ENCODE measurements at regions not wholly inside any gene's neighbourhood (a gene's known extent, or its start where the extent isn't known, plus 50 kb on each side); places are given as distances from the start of the nearest gene placed in this dataset.

DNA sequence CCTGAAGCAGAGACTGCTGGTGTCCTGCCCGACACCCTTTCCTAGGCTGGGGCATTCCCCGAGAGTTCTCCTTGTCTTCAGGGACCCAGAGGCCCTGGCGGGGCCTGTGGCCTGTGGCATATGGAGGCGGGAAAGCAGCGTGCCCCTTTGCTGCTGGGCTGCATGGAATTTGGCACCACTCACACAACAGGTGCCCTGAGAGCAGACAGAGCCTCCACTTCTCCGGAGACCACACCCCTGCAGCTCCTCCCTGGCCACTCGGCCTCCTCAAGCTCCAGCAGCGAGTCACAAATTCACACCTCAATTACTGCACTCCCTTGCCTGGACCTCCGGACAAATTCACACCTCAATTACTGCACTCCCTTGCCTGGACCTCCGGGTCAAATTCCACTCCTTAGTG is 1375.2 kb downstream of the TBC1D22A start:
- no peak for DNase-seq

GRCh38 chr22:48135592-48135991 is 1373.1 kb downstream of the TBC1D22A start:
- DNase-seq: no peak

DNA sequence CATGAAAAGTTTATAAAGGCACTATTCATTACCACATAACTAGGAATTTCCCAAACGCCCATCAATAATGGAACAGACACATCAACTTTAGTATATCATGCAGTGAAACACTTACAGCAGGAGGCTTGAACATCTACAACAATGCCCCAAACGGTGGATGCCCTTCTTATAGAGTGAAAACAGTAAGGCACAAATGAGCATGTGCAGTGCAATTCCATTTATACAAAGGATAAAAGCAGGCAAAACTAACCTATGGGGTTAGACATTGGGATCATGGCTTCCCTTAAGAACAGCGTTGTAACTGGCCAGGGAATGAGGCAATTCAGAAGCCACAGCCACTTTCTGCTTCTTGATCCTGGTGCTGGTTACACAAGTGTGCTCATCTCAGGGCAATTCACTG is 1363.0 kb downstream of the TBC1D22A start:
- no peak for DNase-seq

DNA sequence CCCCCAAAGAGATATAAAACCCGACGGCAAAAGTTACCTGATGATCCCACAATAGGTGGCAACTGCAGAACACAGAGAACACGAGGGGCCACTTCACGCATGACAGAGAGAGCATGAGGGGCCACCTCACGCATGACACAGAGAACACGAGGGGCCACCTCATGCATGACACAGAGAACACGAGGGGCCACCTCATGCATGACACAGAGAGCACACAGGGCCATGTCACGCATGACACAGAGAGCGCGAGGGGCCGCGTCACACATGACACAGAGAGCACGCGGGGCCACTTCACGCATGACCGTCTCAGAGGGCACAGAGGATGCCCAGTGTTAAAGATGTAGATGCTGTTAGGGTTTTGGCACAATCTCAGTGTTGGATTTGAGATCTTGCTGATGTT is 1359.5 kb downstream of the TBC1D22A start:
- DNase-seq: no peak

DNA sequence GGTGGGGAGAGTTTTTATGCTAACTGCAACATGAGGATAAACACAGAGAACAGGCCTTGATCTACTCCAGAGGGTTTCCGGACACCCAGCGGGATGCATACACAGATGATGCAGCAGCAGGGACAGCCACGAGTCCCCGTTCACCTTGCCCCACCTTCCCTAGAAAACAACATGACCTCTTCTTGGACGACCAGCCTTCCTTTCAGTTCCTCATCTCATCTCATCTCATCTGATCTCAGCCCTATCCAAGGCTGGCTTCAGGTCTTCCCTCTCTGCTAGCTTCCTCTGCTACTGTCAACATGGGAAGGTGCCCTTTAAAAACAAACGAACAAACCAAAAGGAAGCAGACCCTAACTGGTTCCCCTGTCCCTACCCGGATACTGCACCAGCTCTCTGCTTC is 1356.2 kb downstream of the TBC1D22A start:
- DNase-seq: no peak

DNA sequence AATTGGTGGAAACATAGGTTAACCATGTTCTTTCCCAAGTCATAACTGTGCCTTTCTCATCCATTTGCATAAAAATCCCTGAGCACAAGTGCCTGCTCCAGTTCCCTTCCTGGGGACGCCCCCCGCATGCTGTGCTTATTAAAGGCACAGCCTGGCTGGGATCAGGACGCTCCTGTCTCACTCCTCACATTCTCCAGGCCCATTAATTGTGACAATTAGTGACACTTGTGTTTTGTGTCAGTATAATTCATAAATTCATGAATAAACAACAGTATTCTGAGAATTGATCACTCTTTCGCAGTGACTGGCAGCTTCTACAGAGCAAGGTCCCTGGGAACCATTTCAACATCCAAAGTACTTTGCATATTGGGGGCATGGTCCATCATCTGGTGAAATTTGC is 1354.4 kb downstream of the TBC1D22A start:
- DNase-seq: no peak

- DNase-seq: no peak
Measured at GRCh38 chr22:48112687-48113521, 1350.5 kb downstream of the TBC1D22A start.

GRCh38 chr22:48106715-48107259 is 1344.3 kb downstream of the TBC1D22A start:
- no peak for DNase-seq

DNA sequence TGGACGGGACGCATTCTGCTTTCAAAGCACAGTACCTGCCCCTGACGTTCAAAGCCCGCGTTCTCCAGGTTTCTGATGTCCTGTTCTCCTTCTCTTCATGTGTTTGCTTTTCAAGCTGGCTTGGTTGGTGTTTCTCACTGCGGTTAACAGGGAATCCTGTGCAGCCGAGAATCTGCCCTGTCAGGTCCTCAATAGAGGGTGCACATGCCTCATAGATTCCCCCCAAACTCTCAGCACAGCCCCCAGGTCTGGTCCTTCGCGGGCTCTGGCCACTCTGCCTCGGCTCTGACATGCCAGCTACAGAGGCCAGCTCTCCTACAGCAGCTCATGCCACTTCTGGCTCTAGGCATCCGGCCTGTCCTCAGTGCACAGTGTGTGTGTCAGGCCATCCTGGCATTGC is 1343.8 kb downstream of the TBC1D22A start:
- no peak for DNase-seq

DNA sequence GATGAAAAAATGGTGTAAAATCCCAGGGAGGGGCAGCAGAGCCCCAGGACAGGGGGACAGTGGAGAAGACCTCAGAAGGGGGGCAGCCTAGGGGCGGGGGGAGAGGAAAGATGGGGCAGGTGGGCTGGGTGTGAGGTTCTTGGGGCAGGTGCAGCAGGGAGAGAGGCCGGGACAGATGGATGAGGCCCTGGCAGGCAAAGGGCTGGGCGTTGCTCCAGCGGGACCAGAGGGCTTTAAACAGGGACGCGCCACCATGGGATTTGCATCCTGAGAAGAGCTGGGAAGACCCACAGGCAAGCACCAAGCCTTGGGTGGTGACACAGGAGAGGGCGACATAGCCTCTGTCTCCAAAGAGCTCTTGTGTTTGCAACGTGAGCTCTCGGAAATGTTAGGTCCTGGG is 1342.8 kb downstream of the TBC1D22A start:
- DNase-seq: no peak

DNA sequence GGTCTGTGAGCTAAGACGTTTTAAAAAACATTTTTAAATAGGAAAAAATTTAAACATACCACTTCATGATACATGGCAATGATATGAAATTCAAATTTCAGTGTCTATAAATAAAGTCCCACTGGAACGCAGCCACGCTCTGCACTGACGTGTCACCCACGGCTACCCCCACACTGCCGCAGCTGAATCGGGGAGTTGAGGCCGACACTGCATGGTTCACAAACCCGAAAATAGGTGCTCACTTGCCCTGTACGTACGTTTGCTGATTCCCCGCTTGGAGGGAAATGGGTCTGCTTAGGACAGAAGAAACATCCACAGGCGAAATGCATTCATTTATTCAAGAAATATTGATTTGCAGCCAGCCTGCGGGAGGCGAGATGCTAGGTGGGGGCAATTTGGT is 1342.3 kb downstream of the TBC1D22A start:
- no peak for DNase-seq

- no peak for DNase-seq
Measured at GRCh38 chr22:48104102-48104738, 1341.8 kb downstream of the TBC1D22A start.

- DNase-seq: no peak
Measured at GRCh38 chr22:48103126-48103875, 1340.9 kb downstream of the TBC1D22A start.

DNA sequence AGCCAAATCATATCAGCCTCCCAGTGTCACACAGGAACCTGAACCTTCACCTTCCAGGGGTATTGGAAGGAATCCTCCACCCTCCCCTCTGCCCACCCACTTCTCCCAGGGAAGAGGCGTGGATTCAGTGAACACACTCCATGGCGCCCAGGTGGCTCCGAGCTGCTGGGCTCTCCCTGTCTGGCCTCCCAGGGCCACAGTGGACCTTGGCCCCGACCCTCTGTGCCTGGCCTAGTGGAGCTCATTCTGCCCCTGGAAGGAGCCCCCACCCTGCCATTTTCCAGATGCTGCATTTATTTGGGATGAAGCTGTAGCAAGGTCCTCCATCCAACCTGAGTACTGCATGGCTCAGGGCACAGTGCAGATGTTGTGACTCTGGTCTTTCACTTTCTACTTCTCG is 1340.1 kb downstream of the TBC1D22A start:
- no peak for DNase-seq

GRCh38 chr22:48101704-48102103 is 1339.3 kb downstream of the TBC1D22A start:
- DNase-seq: no peak

- no peak for DNase-seq
Measured at GRCh38 chr22:48100685-48101417, 1338.4 kb downstream of the TBC1D22A start.

DNA sequence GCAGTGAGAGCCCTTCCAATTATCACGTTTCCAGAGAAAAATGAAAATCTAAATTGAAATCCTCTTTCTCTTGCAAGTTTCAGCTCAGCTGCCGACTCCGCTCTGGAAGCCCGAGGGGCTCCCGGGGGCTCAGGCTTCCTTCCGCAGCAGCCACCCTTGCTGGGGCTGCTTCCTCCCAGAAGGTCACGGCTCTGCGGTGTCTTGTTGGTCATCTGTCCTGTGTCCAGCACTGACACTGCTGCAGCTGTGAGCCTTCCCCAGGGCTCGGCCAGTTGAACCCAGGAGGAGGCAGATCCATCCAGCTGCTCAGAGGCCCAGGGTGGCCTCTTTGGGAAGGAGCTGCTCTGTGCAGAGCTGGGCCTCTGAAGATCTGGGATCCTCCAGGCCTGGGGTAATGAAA is 1337.2 kb downstream of the TBC1D22A start:
- no peak for DNase-seq

DNA sequence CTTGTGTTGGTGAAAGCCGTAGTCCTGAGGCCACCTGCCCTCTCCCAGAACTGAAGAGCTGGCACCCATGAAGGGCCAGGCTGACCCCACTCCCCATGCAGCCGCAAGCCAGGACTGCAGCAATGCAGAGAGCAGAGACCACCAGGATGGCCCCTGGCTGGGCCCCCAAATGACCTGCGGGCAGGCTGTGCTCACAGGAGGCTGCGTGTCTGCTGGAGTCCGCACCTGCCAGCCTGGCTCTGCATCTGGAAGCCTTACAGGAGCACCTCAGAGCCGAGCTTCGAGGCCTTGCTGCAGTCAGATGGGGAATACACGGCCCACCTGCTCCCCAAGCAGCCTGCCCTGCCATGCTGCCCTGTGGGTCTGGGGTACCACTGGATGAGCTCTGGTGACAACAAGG is 1336.8 kb downstream of the TBC1D22A start:
- DNase-seq: no peak

GRCh38 chr22:48098921-48099245 is 1336.4 kb downstream of the TBC1D22A start:
- no peak for DNase-seq

DNA sequence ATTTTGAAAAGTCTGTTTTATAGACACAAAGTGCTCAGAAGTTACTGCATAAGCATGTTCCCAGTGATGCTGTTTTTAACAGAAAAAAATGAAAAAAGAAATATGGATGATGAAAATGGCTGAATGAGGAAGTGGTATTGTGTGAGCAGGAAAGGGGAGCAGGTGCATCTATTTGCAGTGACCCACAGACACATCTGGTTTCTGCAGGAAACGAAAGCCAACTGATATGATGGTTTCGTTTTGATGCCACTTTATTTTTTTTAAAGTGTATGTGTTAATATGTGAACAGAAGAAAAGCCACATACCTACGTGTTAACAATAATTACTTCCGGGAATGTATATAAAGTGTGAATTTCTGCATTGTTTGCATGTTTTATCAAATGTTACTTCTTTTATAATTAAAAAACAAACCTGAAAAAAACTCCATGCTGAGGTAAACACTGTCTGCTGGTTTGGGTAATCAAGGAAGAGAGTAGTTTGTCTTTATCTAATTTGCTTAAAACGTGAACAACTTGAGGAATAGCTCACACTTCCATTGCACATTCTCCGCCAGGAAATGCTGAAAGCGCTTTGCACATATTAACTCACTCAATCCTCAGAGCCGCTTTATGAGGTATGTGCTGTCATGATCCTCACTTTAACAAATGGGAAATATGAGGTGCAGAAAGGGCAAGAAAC is 1335.9 kb downstream of the TBC1D22A start:
- no peak for DNase-seq

DNA sequence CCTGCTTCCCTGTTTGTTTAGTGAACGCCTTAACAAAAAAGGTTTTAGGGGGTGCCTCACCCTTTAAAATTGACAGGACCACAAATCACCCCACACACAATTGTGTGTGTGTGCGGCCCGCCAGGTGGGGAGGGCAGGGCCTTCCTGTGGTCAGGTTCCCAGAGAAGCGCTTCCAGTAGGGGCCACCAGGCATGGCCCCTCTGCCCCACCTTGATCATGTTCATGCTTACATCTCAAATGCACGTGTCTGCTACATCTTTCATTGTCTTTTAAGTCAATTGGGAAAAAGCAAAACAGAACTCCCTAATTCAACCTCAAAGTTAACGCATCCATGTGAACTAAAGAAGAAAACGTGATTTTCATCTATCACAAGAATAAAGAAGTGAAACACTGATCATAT is 1335.3 kb downstream of the TBC1D22A start:
- no peak for DNase-seq
